ENCODE measurements at regions not wholly inside any gene's neighbourhood (a gene's known extent, or its start where the extent isn't known, plus 50 kb on each side); places are given as distances from the start of the nearest gene placed in this dataset.
"Not testable (repeated sequence)": the region's sequence is repeated elsewhere in the genome, so short reads cannot be mapped to it uniquely, and the experiment has no call there.

- DNase-seq, result peak; percentile 46
Measured at GRCh38 chr1:5620997-5621396, 371.2 kb downstream of the NPHP4 start.

- no peak for DNase-seq
Measured at GRCh38 chr1:5620418-5620817, 371.8 kb downstream of the NPHP4 start.

GRCh38 chr1:5619469-5619868 is 372.8 kb downstream of the NPHP4 start:
- DNase-seq, result no peak

- DNase-seq, result no peak
Measured at GRCh38 chr1:5617546-5617945, 374.7 kb downstream of the NPHP4 start.

- DNase-seq, result no peak
Measured at GRCh38 chr1:5617179-5617520, 375.1 kb downstream of the NPHP4 start.

GRCh38 chr1:5616366-5617178 is 375.7 kb downstream of the NPHP4 start:
- DNase-seq, result no peak

GRCh38 chr1:5615076-5615475 is 377.1 kb downstream of the NPHP4 start:
- no peak for DNase-seq

GRCh38 chr1:5613900-5614299 is 378.3 kb downstream of the NPHP4 start:
- no peak for DNase-seq

- DNase-seq, result no peak
Measured at GRCh38 chr1:5611851-5612250, 380.4 kb downstream of the NPHP4 start.

- no peak for DNase-seq
Measured at GRCh38 chr1:5611431-5611830, 380.8 kb downstream of the NPHP4 start.

- DNase-seq, result no peak
Measured at GRCh38 chr1:5610432-5610831, 381.8 kb downstream of the NPHP4 start.

GRCh38 chr1:5603353-5604104 is 388.7 kb downstream of the NPHP4 start:
- DNase-seq, result no peak

GRCh38 chr1:5602718-5603117 is 389.5 kb downstream of the NPHP4 start:
- not testable (repeated sequence) for DNase-seq

- DNase-seq, result no peak
Measured at GRCh38 chr1:5601516-5601915, 390.7 kb downstream of the NPHP4 start.

- DNase-seq, result no peak
Measured at GRCh38 chr1:5599541-5599940, 392.7 kb downstream of the NPHP4 start.

- no peak for DNase-seq
Measured at GRCh38 chr1:5598824-5599395, 393.3 kb downstream of the NPHP4 start.

- DNase-seq, result peak; percentile 78
Measured at GRCh38 chr1:5597991-5598823, 394.0 kb downstream of the NPHP4 start.

- DNase-seq, result no peak
Measured at GRCh38 chr1:5597171-5597850, 394.9 kb downstream of the NPHP4 start.

- no peak for DNase-seq
Measured at GRCh38 chr1:5596651-5597050, 395.6 kb downstream of the NPHP4 start.

- DNase-seq, result no peak
Measured at GRCh38 chr1:5595531-5596170, 396.6 kb downstream of the NPHP4 start.

GRCh38 chr1:5594056-5594956 is 397.9 kb downstream of the NPHP4 start:
- no peak for DNase-seq
